Left ventricle myocardium inferior (tissue), 1 donor: ENCODE measurements at regions not wholly inside any gene's neighbourhood (a gene's known extent, or its start where the extent isn't known, plus 50 kb on each side); places are given as distances from the start of the nearest gene placed in this dataset.

ENCODE experiments used
- DNase-seq: peaks from one replicate; pipeline ENCODE4 v3.0.0-alpha.2; 2020
- H3K27ac ChIP-seq: fragments of 200-600 bp; replicated peaks from 2 replicates; pipeline ENCODE4 v1.8.0; 2021
- H3K27me3 ChIP-seq: fragments of 200-600 bp; 2 replicates; pipeline ENCODE4 v1.8.0; 2021; ENCODE audit warnings: low read depth
- H3K36me3 ChIP-seq: fragments of 200-600 bp; 2 replicates; pipeline ENCODE4 v1.8.0; 2021
- H3K4me1 ChIP-seq: fragments of 200-600 bp; 2 replicates; pipeline ENCODE4 v1.8.0; 2021
- H3K4me3 ChIP-seq: fragments of 200-600 bp; 2 replicates; pipeline ENCODE4 v1.8.0; 2021; ENCODE audit warnings: mild to moderate bottlenecking, moderate library complexity
- H3K9me3 ChIP-seq: fragments of 200-600 bp; replicated peaks from 2 replicates; pipeline ENCODE4 v1.8.0; 2021
- CTCF ChIP-seq: fragments of 200-600 bp; IDR thresholded peaks from 2 replicates; pipeline ENCODE4 v1.8.0; 2021; ENCODE audit warnings: antibody characterized with exemption, mild to moderate bottlenecking, borderline replicate concordance
- intact Hi-C: fragments of 100-400 bp; cut with micrococcal nuclease; formaldehyde crosslinking; loops from one replicate; pipeline ENCODE4 v1.11.0; 2022
- donor health status: DM: no; HTN: yes; CAD: no; lungs with severe emphysema.

GRCh38 chr21:16792101-16792500 lies 720.7 kb upstream of the CXADR start:
- intact Hi-C loops: no loop called here

GRCh38 chr21:16794950-16795349 lies 717.9 kb upstream of the CXADR start:
- no peak overlapping the region for H3K27ac ChIP-seq
- H3K4me1 ChIP-seq: no peaks in the 10 kb centered on the region
- DNase-seq: no peak
- H3K36me3 ChIP-seq: no peaks in the 10 kb centered on the region
- H3K27me3 ChIP-seq: no peaks in the 10 kb centered on the region
- intact Hi-C loops: no loop called here
- TF ChIP-seq CTCF: no peak
- no peak overlapping the region for H3K4me3 ChIP-seq
- no peaks in the 10 kb centered on the region for H3K9me3 ChIP-seq

More at GRCh38 chr21:16792101-16792500, 720.7 kb upstream of the CXADR start:
- no peak overlapping the region for H3K4me3 ChIP-seq
- DNase-seq: no peak
- no peaks in the 10 kb centered on the region for H3K9me3 ChIP-seq
- no peaks in the 10 kb centered on the region for H3K4me1 ChIP-seq
- no peak overlapping the region for H3K27ac ChIP-seq
- no peaks in the 10 kb centered on the region for H3K27me3 ChIP-seq
- TF ChIP-seq CTCF: no peak
- H3K36me3 ChIP-seq: no peaks in the 10 kb centered on the region

GRCh38 chr21:16796776-16797175 lies 716.1 kb upstream of the CXADR start:
- H3K36me3 ChIP-seq: no peaks in the 10 kb centered on the region
- no peak overlapping the region for H3K4me3 ChIP-seq
- H3K4me1 ChIP-seq: no peaks in the 10 kb centered on the region
- intact Hi-C loops: no loop called here
- H3K27me3 ChIP-seq: no peaks in the 10 kb centered on the region
- no peak overlapping the region for H3K27ac ChIP-seq
- DNase-seq: no peak
- no peak for TF ChIP-seq CTCF
- no peaks in the 10 kb centered on the region for H3K9me3 ChIP-seq

GRCh38 chr21:16797540-16797939 lies 715.3 kb upstream of the CXADR start:
- no peaks in the 10 kb centered on the region for H3K9me3 ChIP-seq
- no peaks in the 10 kb centered on the region for H3K36me3 ChIP-seq
- H3K27me3 ChIP-seq: no peaks in the 10 kb centered on the region
- H3K27ac ChIP-seq: no peak overlapping the region
- DNase-seq: no peak
- H3K4me3 ChIP-seq: no peak overlapping the region
- no peak for TF ChIP-seq CTCF
- no peaks in the 10 kb centered on the region for H3K4me1 ChIP-seq
- intact Hi-C loops: no loop called here

- no peak for TF ChIP-seq CTCF
- H3K4me3 ChIP-seq: no peak overlapping the region
- no peaks in the 10 kb centered on the region for H3K36me3 ChIP-seq
- no peaks in the 10 kb centered on the region for H3K27me3 ChIP-seq
- no peaks in the 10 kb centered on the region for H3K4me1 ChIP-seq
- H3K9me3 ChIP-seq: no peaks in the 10 kb centered on the region
- no peak overlapping the region for H3K27ac ChIP-seq
- DNase-seq: no peak
- intact Hi-C loops: no loop called here
These were observed 714.9 kb upstream of the CXADR start for GRCh38 chr21:16797966-16798365.
